ENCODE measurements at regions not wholly inside any gene's neighbourhood (a gene's known extent, or its start where the extent isn't known, plus 50 kb on each side); places are given as distances from the start of the nearest gene placed in this dataset.
"Not testable (repeated sequence)": the region's sequence is repeated elsewhere in the genome, so short reads cannot be mapped to it uniquely, and the experiment has no call there.

DNA sequence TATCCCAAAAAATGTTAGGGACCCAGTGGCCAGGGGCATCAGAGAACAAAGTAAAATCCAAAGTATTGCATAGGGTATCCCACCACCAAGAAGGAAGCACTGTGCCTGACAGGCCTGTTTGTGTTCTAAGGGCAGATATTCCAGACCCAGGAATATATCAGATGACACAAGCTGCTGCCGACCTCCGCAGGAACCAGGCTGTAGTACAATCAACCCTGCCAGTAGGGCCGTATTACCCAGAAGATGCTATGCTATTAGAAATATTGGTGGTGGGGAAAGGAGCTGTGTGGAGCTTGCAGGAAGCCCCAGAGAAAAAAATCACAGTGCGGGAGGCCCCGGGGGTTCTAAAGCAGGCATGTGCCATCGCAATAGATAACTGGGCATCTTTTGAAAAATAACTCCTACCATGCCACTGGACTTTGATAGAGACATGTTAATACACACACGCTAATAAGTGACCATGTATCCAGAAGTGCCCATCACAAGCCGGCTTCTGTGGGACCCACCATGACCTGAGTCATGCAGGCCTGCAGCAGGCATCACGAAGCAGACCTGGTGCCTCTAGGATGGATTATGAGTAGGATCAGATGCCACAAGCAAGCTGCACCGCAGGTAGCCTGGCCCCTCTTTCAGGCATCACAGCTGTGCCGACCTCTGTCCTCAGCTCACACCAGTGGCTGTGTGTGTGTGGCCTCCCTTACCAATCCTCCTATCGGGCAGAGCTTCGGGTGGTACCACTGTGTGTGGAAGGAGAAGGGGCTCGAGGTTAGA is 242.7 kb downstream of the BCL11B start:
- intact Hi-C loops (cut with micrococcal nuclease), result no loop called here

GRCh38 chr14:99029916-99030305 is 242.1 kb downstream of the BCL11B start:
- intact Hi-C loops (cut with micrococcal nuclease), result no loop called here

GRCh38 chr14:99030454-99030853 is 241.5 kb downstream of the BCL11B start:
- intact Hi-C loops (cut with micrococcal nuclease), result no loop called here

- intact Hi-C loops (cut with micrococcal nuclease), result no loop called here
These were observed 239.2 kb downstream of the BCL11B start for GRCh38 chr14:99032759-99033158.

DNA sequence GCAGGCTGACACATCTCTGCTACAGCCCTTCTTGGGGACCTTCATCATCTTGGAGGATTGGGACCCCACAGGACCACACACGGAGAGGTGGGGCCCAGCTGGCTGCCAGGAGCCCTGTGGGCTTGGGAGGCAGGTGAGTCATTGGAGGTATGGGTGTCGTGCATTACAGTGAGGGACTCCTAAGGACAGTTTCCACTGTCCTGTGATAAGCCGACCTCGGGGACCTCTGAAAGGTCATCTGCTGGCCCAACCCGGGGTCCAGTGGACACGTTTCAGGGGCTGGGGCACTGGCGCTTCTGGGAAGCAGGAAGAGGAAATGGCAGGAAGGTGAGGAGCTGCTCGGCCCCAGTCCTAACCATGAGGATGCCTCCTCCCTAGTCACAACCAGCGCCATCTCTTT is 238.0 kb downstream of the BCL11B start:
- intact Hi-C loops (cut with micrococcal nuclease), result no loop called here

DNA sequence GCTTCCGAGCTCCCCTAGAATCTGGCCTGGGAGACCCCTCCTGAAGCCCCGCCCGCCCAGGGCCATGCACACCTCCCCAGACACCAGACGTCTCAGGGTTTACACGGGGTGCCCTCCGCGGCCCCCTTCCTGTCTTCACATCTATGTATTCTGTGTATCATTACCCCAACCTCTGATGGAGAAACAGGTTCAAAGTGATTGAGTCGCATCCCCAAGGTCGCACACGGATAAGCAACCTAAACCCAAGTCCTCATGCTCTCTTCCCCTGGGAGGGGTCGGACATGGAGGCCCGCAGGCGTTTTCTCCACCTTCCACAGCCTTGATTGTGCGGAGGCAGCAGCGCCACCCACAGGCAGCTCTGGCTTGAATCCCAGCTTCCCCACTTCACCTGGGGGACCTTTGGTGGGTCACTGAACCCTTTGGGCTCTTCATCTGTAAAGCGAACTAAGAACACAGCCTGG is 237.3 kb downstream of the BCL11B start:
- intact Hi-C loops (cut with micrococcal nuclease), result no loop called here

GRCh38 chr14:99035268-99035667 is 236.7 kb downstream of the BCL11B start:
- intact Hi-C loops (cut with micrococcal nuclease), result no loop called here

DNA sequence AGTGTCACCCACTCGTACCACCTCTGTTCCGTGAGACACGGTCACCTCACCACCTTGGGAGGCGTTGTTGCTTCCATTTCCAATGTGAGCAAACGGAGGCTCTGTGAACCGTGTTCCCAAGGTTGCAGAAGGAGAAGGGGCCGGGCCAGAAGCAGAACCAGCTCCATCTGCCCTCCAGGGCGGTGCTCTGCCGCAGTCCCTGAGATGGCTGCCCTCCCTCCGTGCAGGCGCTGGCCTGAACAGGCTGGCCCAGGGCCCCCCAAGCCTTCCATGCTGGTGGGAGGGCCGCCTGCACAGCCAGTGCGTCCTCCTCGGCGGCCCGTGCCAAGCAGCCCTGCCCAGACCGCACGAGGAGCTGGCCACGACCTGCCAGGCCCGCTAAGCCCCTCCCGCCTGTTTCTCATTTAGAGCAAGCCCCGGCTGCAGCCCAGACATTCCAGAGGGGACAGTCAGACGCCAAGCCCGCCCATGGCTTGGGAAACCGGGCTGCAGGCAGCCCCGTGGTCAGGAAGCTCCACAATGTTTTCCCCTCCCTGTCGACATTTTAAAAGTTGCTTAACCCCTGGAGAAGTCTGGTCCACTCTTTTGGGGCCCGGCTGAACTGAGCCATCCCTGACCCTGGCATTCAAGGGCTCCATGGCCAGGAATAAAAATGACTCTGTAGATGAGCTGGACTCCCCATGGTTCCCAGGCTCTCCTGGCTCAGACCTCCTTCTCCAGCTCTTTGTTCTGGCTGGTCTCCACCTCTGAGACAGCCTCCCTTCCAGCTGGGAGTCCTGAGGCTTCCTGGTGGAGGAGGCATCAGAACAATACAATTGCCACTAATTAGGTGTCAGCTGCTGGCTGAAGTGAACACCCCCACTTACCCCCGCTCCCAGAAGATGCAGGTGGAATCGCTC is 236.0 kb downstream of the BCL11B start:
- intact Hi-C loops (cut with micrococcal nuclease), result no loop called here

- intact Hi-C loops (cut with micrococcal nuclease), result no loop called here
These were observed 235.2 kb downstream of the BCL11B start for GRCh38 chr14:99036611-99037293.

GRCh38 chr14:99037326-99037725 is 234.7 kb downstream of the BCL11B start:
- intact Hi-C loops (cut with micrococcal nuclease), result not testable (repeated sequence)

- intact Hi-C loops (cut with micrococcal nuclease), result no loop called here
These were observed 234.1 kb downstream of the BCL11B start for GRCh38 chr14:99037777-99038430.

- intact Hi-C loops (cut with micrococcal nuclease), result no loop called here
These were observed 233.6 kb downstream of the BCL11B start for GRCh38 chr14:99038431-99038820.

- intact Hi-C loops (cut with micrococcal nuclease), result no loop called here
These were observed 232.5 kb downstream of the BCL11B start for GRCh38 chr14:99039331-99040041.

DNA sequence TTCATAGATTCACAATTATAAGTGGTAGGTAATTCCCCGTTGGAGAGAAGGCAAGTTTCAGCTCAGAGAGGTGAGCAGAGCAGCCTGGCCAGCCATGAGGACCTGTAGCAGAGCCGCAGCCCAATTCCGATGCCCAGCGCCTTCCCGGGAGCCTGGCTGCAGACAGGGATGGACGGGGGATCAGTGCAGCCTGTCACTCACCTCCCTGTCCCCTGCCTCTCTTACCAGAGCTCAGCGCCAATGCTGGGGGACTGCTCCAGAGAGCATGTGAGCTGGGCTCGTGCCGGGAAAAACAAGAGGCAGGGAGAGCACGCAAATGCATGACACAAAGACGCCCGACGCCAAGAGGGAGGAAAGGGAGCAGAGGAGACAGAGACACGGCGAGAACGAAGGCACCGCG is 231.9 kb downstream of the BCL11B start:
- intact Hi-C loops (cut with micrococcal nuclease), result no loop called here

DNA sequence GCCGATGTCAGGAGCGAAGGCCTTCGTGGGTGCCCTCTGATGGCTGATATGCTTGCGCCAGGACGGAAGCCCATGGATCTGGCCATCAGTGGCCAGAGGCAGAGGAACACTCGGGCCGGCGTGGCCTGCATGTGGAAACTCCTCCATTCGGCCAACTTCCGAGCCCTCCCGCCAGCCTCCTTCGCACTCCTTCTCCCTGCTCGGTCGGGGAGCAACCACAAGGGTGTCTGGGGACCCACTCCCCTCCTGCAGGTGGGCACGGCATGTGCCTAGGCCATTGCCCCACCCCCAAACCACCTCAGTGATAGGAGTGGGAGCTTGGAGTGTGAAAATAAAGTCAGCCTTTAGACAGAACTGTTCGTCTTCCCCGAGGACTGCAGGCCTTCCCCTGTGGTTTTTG is 231.3 kb downstream of the BCL11B start:
- intact Hi-C loops (cut with micrococcal nuclease), result no loop called here

- intact Hi-C loops (cut with micrococcal nuclease), result no loop called here
These were observed 230.7 kb downstream of the BCL11B start for GRCh38 chr14:99041141-99041819.

DNA sequence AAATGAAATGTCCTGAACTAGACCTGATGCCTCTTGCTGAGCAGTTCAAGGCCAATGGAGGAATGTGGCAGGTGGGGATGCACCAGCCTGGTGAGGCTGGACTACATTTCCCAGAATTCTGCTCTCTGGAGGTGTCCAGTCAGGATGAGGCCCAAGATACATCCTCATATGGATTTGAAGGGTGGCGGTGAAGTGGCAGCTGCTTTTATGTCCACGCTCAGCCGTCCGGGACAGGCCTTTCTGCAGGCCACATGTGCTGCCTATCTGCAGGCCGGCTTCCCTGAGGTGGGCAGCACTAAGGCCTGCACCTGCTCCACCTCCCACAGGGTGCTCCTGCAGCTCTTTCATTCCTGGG is 230.2 kb downstream of the BCL11B start:
- intact Hi-C loops (cut with micrococcal nuclease), result no loop called here

- intact Hi-C loops (cut with micrococcal nuclease), result no loop called here
These were observed 229.4 kb downstream of the BCL11B start for GRCh38 chr14:99042381-99043266.

GRCh38 chr14:99043267-99043615 is 228.8 kb downstream of the BCL11B start:
- intact Hi-C loops (cut with micrococcal nuclease), result no loop called here
